A204.1 (cell line): ENCODE measurements at regions not wholly inside any gene's neighbourhood (a gene's known extent, or its start where the extent isn't known, plus 50 kb on each side); places are given as distances from the start of the nearest gene placed in this dataset.

Experiments
- FAIRE-seq: peaks from 2 replicates; lab custom pipeline; 2012; peaks lifted over from hg19 to GRCh38; lab: Jason Lieb, UNC

DNA sequence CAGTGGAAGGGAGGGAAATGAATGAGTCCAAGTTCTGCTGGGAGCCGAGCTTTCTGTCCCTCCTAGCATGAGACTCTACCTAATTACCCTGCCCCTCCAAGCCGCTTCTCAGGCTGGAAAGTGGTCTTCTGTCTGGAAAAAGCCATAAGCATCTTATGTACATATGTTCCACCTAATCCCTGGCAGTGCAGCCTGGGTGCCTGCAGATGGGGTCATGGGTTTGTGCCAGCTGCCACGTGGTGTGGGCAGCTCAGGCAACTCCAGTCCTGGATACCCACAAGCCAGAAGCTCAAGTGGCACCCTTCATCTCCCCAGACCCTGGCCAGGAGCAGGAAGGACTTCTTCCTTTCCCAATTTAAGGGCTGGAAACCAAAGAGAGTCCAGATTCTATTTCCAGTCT, 253.1 kb downstream of the LY86 start:
- FAIRE-seq = no peak

DNA sequence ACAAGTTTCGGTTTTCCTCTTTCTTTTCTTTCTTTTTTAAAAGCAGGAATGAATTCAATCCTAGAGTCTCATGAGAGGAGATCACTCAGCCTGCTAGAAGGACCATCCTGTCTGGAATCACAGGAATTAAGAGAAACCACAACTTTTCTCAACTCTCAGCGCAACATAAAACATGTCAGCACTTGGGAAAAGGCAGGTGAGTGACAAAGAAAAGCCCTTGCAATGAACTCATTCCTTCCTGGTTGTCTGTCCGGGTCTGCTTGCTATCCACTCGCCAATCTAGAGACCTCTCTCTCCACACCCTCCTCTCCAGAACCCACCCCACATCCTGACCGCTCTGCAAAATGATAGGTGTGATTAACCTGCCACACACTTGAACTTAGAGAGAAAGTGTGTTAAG, 253.8 kb downstream of the LY86 start:
- FAIRE-seq = no peak

DNA sequence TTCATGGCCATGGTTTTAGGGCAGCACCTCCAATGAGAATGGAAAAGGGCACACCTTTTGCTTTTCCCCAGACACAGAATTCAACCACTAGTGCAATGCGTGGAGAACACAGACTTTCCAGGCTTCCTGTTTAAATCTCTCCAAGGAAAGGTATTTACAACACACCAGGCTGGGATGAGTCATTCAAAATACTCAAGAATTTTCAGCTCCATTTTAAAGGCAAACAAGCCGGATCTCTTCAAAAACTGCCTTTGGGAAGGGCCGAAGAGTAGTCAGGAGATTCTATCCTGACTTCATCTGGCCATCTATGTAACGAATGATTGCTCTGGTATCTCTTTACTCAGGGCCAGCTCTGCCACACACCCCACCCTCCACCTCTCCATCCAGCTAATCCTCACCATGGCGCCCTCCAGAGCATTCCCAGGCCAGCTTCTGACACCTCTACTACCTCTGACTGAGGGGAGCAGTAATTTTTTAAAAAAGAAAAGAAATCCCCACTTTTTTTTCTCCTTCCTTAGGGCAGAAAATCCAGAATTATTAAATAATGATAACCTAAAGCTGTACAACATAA, 254.6 kb downstream of the LY86 start:
- FAIRE-seq = no peak

DNA sequence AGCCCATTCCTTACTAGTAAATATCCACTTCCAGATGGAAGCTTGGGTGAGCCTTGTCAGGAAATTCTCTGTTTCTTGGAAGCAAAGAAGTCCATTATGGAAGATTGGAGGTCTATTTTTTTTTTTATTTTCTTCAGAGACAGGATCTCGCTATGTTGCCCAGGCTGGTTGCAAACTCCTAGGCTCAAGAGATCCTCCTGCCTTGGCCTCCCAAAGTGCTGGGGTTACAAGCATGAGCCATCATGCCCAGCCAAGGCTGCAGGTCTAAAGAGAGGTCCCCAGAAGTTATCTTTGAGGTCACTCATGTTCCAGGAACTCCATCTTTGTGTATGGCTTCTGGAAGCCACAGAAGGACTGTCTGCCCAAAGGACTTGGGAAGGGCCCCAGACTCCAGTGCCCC, 255.3 kb downstream of the LY86 start:
- FAIRE-seq = no peak

DNA sequence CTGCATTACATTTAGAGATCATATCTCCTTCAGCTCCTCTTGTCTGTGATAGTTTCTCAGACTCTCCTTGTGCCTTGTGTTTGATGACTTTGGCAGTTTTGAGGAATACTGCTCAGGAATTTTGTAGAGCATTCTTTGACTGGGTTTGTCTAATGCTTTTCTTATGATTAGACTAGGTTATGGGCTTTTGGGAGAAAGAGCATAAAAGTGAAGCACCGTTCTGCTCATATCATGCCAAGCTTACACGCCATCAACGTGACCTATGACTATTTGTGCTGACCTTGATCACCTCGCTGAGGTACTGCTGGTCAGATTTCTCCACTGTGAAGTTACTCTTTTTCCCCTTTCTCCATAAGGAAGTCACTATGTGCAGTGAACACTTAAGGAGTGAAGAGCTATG, 256.0 kb downstream of the LY86 start:
- no peak for FAIRE-seq

DNA sequence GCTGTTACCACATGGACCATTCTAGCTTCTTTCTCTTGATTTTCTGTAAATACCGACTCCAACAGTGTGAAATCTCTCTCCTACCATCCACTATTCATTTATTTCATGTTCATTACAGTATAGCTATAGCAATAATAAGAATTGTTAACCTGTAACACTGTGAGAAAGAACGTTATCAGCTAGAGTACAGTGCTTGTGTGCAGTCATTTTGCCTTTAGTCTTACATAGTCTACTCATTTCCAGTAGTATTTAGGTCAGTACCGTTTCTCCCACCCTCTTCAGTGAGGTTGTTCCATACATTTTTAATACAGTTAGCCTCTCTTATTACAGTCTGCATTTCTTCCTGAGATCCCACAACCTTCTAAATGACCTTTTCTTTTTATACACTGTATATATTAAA, 257.1 kb downstream of the LY86 start:
- FAIRE-seq = no peak

DNA sequence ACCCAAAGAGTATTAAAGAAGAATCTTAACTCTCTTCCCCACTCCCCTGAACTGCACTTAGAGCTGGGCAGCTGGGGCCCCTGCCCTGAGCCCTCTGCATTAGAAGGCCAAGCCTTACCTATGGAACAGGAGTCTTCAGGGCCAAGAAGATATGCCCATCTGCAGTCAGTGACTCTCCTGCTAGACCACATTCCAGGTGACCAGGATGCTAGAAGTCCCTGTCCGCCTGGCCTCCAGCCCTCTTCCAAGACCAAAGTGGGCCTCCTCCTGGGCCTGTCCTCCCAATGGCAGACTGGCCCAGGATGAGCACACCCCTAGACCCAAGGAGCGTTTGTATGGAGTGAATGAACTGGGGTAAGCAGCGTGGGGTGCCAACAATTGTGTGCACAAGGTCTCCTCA, 259.1 kb downstream of the LY86 start:
- FAIRE-seq = no peak

DNA sequence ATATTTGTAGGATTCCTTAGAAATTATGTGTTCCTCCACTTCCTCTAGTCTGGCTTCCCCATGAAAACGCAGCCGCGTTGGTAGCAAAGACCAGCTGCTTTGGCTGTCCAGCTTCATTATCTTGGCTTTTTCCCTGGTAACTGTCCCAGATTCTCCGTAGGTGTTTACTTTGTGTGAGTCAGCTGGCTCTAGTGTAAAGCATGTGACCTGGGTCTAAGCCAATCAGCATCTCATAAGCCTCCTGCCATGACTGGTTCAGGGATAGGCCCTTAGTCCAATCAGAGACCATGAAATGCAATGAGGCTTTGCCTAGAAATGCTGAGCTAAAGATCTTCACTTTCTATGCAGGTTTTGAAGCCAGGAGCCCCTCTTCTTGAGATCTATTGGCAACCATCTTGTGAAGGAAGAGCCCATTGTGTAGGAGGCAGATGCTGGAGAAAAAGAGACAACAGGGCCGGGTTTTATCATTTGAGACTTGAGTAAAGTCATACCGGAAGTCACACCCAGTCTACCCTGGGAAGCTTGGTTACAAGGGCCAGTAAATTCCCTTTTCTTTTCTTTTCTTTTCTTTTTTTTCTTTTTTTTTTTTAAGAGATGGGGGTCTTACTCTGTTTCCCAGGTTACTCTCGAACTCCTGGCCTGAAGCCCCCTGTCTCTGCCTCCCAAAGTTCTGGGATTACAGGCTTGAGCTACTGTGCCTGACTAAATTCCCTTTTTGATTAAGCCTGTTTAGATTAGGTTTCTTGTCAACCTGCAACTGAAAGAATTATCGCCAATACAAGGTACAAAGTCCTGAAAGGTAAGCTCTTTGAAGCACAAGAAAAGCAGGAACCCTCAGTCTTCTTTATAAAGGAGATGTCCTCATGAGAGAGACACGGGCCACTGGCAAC, 256.5 kb upstream of the RREB1 start:
- FAIRE-seq = no peak

DNA sequence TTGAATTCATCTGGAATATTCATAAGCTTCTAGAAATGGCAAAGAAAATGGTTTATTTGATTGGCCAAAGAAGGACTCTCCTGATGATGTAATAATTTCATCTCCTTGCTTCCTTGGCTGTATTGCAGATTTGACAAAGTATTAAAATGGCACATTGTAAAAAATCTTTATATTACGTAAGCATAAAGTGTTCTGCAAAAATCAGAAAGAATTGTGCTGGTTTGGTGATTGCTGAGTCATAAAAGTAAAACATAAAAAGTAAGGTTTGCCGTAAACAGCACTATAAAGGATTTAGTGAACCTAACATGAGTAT, 255.9 kb upstream of the RREB1 start:
- no peak for FAIRE-seq

DNA sequence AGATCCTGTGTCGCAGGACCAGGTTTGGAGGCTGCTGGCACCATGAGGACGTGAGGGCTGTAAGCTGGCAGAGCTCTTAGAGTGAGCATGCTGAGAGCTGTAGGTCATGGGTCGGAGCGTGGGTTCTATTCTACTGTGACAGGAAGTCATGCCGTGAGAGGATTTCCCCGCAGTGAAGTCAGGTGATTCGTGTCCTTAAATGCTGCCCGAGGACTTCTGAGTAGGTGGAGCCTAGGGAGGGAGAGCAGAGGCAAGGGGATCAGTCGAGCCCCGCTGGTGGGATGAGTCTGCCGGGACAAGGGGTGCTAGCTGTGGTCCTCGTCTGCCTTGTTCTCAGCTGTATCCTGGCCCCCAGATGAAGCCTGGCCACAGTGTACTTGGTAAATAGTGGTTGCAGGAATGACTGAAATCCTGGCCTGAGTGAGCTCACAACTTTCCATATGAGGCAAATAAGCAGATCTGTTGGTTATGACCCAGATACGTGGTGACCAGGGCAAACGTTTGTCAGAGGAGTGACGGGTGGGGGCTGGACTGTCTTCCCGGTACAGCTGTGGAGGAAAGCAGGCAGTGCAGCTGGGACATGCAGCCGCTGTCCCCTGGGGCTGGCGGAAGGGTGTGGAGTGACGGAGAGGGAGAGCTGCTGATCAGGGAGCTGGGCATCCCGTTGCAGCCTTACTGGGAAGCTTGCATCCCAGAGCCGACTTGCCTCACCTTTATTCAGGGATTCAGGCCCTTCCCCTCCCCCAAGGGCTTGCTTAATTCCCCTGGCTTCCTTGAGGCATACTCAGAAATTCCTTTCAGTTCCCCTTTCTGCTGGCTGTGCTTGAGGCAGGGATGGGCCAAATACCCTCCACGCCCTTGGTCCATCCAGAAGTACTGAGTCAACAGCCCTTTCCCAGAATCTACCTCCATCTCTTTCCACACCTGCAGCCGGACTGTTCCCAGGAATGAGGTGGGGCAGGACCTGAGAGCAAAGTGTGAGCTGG, 250.9 kb upstream of the RREB1 start:
- no peak for FAIRE-seq

DNA sequence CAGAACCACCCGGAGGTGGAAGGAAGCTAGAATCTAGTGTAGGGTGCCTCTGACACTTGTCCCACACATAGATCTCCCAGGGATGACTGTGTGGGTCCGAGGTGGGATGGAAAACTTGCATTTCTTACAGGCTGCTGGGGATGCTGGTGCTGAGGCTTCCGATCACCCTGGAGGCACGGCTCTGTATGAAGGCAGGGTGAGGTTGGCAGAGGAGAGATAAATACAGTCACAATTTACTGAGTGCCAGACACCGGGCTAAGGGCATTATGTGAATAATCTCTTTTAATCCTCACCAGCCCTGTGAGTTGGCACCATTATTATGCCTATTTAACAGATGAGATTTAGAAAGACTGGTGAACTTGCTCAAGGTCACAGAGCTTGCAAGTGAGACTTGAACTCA, 250.2 kb upstream of the RREB1 start:
- FAIRE-seq = no peak

DNA sequence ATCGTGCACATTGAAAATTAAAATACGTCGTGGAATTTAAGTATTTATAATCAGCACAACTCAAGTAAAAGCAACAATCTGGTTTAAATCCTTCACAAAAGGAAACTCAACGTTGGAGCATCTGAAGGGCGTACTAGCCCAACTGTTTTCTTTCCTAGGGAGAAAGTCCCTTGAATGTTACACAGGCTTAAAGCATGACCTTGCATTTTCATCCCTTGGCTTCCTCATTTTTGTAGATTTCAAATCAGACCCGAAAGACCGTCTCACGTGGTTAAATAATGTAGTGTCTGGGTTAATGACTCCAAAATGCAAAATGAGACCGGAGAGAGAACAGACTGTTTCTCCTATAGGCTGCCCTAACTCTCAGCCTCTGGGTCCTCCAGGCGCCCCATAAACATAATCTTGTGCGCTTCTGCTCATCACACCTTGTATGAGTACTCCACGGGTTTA, 249.2 kb upstream of the RREB1 start:
- no peak for FAIRE-seq

DNA sequence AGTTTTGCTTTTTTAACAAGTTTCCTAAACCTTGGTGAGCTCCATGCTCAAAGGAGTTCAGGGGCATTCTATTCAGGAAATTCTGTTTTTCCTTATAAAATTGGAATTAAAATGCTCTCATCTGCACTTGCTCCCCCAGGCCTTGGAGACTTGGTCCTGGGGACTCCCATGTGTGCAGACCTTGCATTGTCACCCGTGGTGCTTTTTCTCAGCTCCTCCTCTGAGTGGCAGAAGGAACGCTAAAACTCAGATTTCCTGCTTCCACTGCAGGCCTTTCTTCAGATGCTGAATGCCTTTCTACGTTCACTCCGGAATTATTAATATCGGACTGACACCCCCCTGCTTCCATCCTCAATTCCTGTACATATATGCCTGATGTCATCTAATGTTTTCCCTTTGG, 248.7 kb upstream of the RREB1 start:
- no peak for FAIRE-seq

DNA sequence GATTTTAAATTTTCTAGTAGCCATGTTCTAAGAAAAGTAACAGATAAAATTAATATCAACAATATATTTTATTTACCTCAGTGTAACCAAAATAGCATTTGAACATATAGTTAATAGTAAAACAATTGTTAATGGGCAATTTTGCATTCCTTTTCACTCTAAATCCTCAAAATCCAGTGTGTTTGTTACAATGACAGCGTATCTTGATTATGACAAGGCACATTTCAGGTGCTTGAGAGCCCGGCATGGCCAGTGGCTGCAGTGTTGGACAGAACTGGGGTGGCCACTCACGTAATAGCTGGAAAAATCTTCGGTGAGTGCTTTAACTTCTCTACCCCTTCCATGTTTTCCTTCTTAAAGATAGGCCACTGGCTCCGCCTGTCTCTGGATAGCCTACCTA, 248.0 kb upstream of the RREB1 start:
- no peak for FAIRE-seq

DNA sequence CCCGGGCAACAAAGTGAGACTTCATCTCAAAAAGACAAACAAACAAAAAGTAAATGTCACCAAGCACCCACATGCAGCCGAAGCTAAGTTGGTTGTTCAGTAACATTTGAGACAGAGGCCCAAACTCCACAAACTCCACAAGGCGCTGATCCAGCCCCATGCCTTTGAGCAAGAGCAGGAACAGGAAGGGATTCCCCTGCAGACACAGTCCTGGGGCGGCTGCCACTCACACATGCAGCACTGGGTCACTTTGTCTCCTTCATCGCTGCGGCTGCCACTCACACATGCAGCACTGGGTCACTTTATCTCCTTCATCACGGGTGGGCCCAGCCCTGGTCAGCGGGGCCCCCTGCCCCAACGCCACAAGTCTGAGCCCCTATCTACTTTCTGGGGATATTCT, 246.9 kb upstream of the RREB1 start:
- FAIRE-seq = no peak

DNA sequence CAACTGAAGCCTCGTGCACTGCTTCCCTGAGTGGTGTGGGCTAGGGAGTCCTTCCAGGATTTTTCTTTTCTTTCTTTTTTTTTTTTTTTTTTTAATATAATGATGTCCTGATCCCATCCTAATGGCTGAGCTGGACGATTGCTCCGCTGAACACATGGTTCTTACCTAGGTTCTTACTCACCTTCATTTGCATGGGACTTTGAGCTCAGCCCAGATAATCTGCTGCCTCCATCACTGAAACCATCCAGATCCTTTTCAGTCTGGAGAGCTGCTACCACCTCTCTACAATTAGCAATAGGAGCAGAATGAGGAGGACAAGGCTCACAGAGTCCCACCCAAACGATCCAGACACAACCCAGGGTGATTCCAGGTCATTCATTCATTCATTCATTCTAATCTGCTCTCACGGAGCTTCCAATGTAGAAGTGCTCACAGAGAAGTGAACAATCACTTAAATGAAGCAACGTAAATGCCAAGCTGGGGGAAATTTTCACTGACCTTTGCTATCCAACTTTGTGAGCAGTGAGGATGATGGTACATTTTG, 246.3 kb upstream of the RREB1 start:
- no peak for FAIRE-seq

DNA sequence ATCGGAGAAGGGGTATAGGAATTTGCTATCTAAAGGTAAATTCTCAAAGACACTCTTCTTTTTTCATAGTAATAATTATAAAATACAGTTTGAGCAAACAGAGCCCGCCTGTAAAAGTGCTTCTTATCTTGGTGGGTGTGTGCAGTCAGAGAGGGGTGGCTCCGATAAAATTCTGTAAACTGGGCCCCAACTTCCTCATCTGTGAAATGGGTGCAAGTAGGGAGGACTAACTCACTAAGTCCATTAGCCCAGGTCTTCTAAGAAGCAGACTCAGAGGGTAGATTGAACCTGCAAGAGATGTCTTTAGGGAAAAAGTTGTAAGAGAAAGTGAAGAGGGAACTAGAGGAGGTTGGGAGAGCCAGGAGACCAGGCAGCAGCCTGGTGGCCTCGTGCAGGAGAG, 245.8 kb upstream of the RREB1 start:
- FAIRE-seq = no peak

DNA sequence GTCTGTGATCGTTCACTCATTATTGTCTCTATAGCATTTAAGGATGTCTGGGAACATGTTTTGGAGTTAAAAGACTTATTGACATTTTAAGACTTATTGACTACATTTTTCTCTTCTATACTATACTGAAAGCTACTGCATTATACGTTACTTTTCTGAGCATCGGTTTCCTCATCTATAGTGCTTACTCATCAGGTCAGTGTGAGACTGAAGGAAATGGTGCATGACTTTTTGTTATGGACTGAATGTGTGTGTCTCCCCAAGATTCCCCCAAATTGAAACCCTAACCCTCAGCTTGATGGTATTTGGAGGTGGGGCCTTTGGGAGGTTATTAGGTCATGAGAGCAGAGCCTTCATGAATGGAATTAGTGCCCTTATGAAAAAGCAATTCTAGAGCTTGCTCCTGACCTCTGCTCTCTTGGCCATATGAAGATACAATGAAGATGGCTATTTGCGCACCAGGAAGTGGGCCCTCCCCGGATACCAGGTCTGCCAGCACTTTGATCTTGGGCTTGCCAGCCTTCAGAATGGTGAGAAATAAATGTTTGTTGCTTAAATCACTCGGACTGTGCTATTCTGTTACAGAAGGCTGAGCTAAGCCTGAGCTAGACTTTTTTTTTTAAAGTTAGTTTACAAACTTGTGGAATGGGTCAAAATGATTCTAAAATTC, 243.7 kb upstream of the RREB1 start:
- FAIRE-seq = no peak

DNA sequence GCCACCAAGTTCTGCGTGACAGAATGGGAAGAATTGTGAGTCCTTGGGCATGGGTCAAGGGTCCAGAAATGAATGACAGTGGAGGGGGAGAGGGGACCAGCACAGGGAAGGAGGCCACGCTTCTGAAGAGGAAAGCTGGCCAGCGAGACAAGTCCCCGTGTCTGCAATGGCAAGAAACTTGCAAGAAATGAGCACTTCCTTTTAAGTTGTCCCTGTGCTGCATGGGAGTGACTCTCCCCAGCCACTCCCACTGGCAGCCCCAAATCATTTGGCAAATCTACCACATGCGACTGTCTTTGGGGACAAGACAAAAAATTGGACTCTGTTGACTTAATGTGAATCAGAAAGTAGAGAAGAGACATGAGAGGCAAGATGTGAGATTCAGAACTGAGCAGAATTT, 242.2 kb upstream of the RREB1 start:
- no peak for FAIRE-seq

DNA sequence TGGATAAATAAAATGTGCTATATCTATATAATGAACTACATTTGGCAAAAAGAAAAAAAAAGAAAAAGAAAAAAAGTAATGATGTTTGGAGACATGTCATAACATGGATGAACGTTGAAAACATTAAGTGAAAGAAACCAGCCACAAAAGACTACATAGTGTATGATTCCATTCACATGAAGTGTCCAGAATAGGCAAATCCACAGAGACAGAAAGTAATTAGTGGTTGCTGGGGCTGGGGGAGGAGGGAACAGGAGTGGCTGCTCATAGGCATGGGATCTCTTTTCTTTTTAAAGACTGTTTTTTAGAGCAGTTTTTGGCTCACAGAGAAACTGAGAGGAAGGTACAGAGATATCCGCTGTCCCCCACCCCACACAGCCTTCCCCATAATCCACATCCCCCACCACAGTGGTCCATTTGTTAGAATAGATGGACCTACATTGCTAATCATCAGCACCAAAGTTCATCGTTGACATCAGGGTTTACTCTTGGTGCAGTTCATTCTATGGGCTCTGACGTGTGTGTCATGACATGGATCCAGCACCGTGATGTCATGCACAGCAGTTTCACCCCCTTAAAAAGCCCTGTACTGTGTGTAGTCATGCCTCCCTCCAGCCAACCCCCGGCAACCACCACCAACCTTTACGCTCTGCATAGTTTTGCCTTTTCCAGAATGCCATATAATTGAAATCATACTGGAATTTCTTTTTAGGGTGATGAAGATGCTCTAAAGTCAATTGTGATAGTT, 240.9 kb upstream of the RREB1 start:
- no peak for FAIRE-seq

DNA sequence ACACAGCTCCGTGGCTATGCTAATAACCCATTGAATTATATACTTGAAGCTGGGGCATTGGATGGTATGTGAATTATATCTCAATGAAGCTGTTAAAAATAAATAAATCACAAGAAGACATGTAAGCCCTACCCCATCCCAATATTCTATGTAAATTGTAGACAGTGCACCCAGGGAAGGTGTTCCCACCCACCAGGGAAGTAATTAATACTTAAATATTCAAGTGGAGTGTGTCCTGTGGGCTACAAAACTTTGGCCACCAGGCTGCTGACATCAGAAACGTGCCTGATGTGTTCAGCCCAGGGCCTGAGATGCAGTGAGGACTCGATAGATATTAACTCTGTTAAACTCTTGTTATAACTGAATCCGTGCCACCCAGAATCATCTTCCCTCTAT, 240.4 kb upstream of the RREB1 start:
- FAIRE-seq = no peak

DNA sequence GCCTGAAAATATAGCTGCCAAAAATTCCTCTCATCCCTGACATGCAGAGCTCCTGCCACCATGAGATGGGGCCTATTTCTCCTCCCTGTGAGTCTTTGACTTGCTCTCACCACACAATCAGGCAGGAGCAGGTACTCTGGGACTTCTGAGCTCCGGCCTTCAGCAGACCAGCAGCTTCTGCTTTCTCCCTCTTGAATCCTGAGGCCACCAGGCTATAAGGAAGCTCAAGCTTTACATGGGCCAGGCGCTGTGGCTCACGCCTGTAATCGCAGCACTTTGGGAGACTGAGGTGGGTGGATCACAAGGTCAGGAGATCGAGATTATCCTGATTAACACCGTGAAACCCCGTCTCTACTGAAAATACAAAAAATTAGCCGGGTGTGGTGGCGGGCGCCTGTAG, 238.7 kb upstream of the RREB1 start:
- no peak for FAIRE-seq
